ENCODE measurements at regions not wholly inside any gene's neighbourhood (a gene's known extent, or its start where the extent isn't known, plus 50 kb on each side); places are given as distances from the start of the nearest gene placed in this dataset.

DNA sequence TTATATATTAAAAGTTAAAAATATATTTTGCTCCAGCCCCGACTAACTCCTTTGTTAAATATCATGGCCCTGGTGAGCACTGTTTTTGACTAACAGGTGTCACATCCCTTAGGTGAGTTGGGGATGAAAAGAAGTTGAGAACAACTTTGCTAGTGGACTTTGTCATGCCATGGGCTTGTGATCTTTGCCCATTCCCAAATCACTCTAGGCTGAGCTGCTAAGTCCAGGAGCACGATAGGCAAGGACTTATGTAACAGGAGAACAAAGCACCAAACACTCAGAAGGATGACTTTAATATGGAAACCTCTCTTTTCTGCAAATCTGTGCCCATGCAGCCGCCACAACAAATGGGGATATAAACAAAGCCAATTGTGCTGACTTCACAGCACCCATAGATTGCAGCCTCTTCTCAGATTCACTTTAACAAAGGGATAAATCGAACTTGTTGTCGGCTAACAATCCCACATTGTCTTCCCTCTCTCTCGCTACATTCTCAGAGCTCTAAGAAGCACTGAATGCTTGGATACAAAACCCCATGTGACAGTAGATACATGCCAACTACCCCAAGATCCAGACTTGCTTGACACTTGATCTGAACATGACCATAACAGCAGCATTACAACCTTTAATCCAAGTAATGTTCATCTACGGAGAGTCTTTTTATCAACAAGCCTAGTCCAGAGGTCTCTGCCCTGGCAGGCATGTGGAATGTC lies 86.8 kb upstream of the CD180 start:
- Histone ChIP-seq H3K36me3 (no peaks in the 10 kb centered on the region), H3K27me3 (no peaks in the 10 kb centered on the region), H3K4me1 (peaks cover 0 to 9% of the 10 kb centered on the region in 2 donors), H3K9me3 (no peaks in the 10 kb centered on the region), H3K27ac (no peak overlapping the region), H3K4me3 (no peak overlapping the region)
- DNase-seq = no peak
- intact Hi-C loops (cut with DNase I; ENCODE audit: low total_unique reads) = no loop called here
- TF ChIP-seq POLR2A (IDR thresholded peaks at IDR 0.05) = no peak
- TF ChIP-seq, protein P1, sequence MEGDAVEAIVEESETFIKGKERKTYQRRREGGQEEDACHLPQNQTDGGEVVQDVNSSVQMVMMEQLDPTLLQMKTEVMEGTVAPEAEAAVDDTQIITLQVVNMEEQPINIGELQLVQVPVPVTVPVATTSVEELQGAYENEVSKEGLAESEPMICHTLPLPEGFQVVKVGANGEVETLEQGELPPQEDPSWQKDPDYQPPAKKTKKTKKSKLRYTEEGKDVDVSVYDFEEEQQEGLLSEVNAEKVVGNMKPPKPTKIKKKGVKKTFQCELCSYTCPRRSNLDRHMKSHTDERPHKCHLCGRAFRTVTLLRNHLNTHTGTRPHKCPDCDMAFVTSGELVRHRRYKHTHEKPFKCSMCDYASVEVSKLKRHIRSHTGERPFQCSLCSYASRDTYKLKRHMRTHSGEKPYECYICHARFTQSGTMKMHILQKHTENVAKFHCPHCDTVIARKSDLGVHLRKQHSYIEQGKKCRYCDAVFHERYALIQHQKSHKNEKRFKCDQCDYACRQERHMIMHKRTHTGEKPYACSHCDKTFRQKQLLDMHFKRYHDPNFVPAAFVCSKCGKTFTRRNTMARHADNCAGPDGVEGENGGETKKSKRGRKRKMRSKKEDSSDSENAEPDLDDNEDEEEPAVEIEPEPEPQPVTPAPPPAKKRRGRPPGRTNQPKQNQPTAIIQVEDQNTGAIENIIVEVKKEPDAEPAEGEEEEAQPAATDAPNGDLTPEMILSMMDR (IDR thresholded peaks at IDR 0.05) = no peak

DNA sequence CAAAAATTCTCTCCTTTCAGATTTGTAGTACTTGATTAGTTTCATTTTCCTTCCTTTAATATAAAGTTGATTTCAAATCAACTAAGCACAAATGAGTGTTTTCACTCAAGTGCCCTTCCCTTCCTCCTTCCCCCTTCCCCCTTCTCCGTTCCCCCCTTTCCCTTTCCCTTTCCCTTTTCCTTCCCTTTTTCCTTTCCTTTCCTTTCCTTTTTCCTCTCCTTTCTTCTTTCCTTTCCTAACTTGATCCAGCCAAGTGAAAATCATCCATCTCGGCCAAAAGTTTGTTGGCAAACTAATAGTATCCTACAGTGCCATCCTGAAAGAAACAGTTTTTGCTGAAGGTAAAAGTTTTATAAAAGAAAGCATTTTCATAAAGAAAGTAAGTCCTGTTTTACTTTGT lies 85.3 kb upstream of the CD180 start:
- H3K9me3 ChIP-seq = no peaks in the 10 kb centered on the region
- TF ChIP-seq, protein P1 (IDR thresholded peaks at IDR 0.05) = no peak
- no peak for TF ChIP-seq POLR2A (IDR thresholded peaks at IDR 0.05)
- DNase-seq = no peak
- no peaks in the 10 kb centered on the region for H3K4me1 ChIP-seq
- no peak overlapping the region for H3K27ac ChIP-seq
- intact Hi-C loops (cut with DNase I; ENCODE audit: low total_unique reads) = no loop called here
- H3K36me3 ChIP-seq = no peaks in the 10 kb centered on the region
- no peak overlapping the region for H3K4me3 ChIP-seq
- H3K27me3 ChIP-seq = no peaks in the 10 kb centered on the region

DNA sequence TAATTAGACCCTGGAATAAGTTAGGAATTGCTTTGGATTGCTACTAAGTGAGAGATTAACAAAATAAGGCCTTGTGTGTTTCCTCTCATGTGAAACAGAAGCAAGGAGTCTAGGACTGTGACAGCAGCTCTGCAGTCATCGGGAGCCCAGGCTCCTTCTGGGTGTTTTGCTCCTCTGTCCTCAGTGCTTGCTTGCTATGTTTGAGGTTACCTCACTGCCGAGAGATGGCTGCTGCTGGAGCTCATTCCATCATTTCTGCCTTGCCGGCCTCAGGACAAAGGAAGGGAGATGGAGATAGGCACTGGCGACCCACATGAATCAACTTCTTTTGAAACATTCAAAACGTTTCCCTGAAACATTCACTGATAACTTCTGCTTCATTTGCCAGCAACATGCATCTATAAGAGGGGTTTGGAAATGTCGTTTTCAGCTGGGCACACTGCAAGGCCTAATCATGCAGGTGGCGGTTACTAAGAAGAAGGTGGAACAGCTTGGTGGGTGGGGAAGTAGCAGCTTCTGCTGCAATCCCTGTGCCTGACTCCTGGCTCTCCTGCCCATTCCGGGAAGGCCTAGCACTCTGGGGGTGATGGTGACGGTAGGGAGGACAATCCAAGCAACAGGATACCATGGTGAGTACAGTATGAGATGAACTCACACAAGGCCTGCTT lies 77.2 kb upstream of the CD180 start:
- Histone ChIP-seq H3K36me3 (no peaks in the 10 kb centered on the region), H3K27ac (peak overlapping the region in 1 of 2 donors; percentile 3), H3K9me3 (no peaks in the 10 kb centered on the region), H3K4me1 (peaks cover 11 to 14% of the 10 kb centered on the region in 2 donors), H3K27me3 (no peaks in the 10 kb centered on the region), H3K4me3 (no peak overlapping the region)
- TF ChIP-seq POLR2A (IDR thresholded peaks at IDR 0.05) = no peak
- TF ChIP-seq, protein P1 (IDR thresholded peaks at IDR 0.05) = no peak
- intact Hi-C loops (cut with DNase I; ENCODE audit: low total_unique reads) = no loop called here
- no peak for DNase-seq

DNA sequence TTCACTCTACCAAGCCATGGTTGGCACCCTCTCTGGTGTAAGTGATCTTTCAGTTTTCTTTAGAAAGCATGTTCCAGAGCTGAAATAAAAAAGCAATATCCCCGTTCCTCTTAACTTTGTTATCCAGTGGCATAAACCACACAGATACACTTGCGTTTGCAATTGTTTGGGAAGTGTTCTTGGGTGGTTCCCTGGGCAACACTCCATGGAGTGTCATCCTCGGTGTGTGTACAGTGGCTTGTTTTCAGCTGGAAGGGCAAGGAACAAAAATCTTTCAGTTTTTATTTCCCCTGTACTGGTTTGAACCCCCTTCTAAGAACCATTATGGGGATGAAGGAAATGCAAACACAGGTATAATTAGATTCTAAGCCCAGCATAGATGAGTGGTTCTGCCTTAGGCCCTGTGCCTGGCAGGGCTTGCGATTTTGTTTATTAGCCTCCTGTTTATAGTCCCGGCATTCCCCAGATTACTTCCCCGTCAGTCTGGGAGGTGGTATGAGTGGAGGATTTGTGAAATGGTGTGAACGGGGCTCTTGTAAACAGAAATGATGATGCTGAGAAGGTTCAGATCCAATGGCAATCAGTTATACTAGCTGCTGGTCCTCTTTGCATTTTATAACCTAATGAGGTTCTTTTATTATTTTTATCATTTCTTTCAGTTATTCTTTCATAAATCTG lies 76.0 kb upstream of the CD180 start:
- Histone ChIP-seq H3K27ac (peak overlapping the region; percentile 31 to 96), H3K4me1 (peaks cover 16% of the 10 kb centered on the region in 2 donors), H3K9me3 (no peaks in the 10 kb centered on the region), H3K36me3 (no peaks in the 10 kb centered on the region), H3K27me3 (no peaks in the 10 kb centered on the region), H3K4me3 (no peak overlapping the region)
- no peak for DNase-seq
- intact Hi-C loops (cut with DNase I; ENCODE audit: low total_unique reads) = no loop called here
- TF ChIP-seq POLR2A (IDR thresholded peaks at IDR 0.05) = no peak
- TF ChIP-seq, protein P1 (IDR thresholded peaks at IDR 0.05) = no peak

Measured in uterus (tissue), 3 donors.